Hepatocyte (in vitro differentiated cells): ENCODE measurements at regions not wholly inside any gene's neighbourhood (a gene's known extent, or its start where the extent isn't known, plus 50 kb on each side); places are given as distances from the start of the nearest gene placed in this dataset.
"Not testable (repeated sequence)": the region's sequence is repeated elsewhere in the genome, so short reads cannot be mapped to it uniquely, and the experiment has no call there.

Experiments
- DNase-seq: peaks from one replicate; pipeline ENCODE4 v3.0.0-alpha.2; 2016; ENCODE audit warnings: low spot score
- H2AFZ ChIP-seq: fragments of 200-600 bp; sonication (generic); 2 replicates; pipeline ENCODE4 v1.6.0; 2016; ENCODE audit warnings: antibody characterized with exemption, mild to moderate bottlenecking
- H3K27ac ChIP-seq: fragments of 200-600 bp; sonication (generic); 2 replicates; pipeline ENCODE4 v1.5.1; 2016; ENCODE audit warnings: mild to moderate bottlenecking
- H3K27me3 ChIP-seq: fragments of 200-600 bp; sonication (generic); 2 replicates; pipeline ENCODE4 v1.6.1; 2016
- H3K36me3 ChIP-seq: fragments of 200-600 bp; sonication (generic); replicated peaks from 2 replicates; pipeline ENCODE4 v1.5.1; 2016; ENCODE audit warnings: low read depth; ENCODE audit not compliant: insufficient read depth
- H3K4me1 ChIP-seq: fragments of 200-600 bp; sonication (generic); 2 replicates; pipeline ENCODE4 v1.5.1; 2016; ENCODE audit warnings: mild to moderate bottlenecking, moderate library complexity; ENCODE audit not compliant: insufficient read depth
- H3K4me2 ChIP-seq: fragments of 200-600 bp; sonication (generic); 2 replicates; pipeline ENCODE4 v1.6.0; 2016
- H3K4me3 ChIP-seq: fragments of 200-600 bp; sonication (generic); 2 replicates; pipeline ENCODE4 v1.5.1; 2016; ENCODE audit warnings: mild to moderate bottlenecking
- H3K79me2 ChIP-seq: fragments of 200-600 bp; sonication (generic); 2 replicates; pipeline ENCODE4 v1.6.0; 2017; ENCODE audit warnings: mild to moderate bottlenecking
- H3K9me2 ChIP-seq: fragments of 200-600 bp; sonication (generic); replicated peaks from 2 replicates; pipeline ENCODE4 v1.6.0; 2017; ENCODE audit warnings: mild to moderate bottlenecking; ENCODE audit not compliant: insufficient read depth
- H3K9me3 ChIP-seq: fragments of 200-600 bp; sonication (generic); 2 replicates; pipeline ENCODE4 v1.5.1; 2016; ENCODE audit warnings: low read depth, mild to moderate bottlenecking
- H4K20me1 ChIP-seq: fragments of 200-600 bp; sonication (generic); 2 replicates; pipeline ENCODE4 v1.6.0; 2016; ENCODE audit warnings: mild to moderate bottlenecking; ENCODE audit not compliant: insufficient read depth, poor library complexity, severe bottlenecking
- CTCF ChIP-seq: fragments of 200-600 bp; sonication (generic); IDR thresholded peaks from 2 replicates; pipeline ENCODE4 v1.5.1; 2016; ENCODE audit warnings: antibody characterized with exemption, mild to moderate bottlenecking; ENCODE audit not compliant: poor library complexity
- EZH2 ChIP-seq: fragments of 200-600 bp; sonication (generic); IDR thresholded peaks from 2 replicates; pipeline ENCODE4 v1.6.1; 2016; ENCODE audit warnings: antibody characterized with exemption, mild to moderate bottlenecking, borderline replicate concordance
- EZH2phosphoT487 ChIP-seq: fragments of 200-600 bp; sonication (generic); IDR thresholded peaks from one replicate; pipeline ENCODE4 v1.6.1; 2018; ENCODE audit warnings: antibody characterized with exemption, mild to moderate bottlenecking, low read depth, moderate library complexity; ENCODE audit not compliant: unreplicated experiment, severe bottlenecking
- WGBS: methylation state at CpG from one replicate; pipeline ENCODE4 v1.1.6; 2016; ENCODE audit warnings: low lambda C conversion rate; ENCODE audit errors: missing lambda C conversion rate; 5-methylcytosine and 5-hydroxymethylcytosine counted together

DNA sequence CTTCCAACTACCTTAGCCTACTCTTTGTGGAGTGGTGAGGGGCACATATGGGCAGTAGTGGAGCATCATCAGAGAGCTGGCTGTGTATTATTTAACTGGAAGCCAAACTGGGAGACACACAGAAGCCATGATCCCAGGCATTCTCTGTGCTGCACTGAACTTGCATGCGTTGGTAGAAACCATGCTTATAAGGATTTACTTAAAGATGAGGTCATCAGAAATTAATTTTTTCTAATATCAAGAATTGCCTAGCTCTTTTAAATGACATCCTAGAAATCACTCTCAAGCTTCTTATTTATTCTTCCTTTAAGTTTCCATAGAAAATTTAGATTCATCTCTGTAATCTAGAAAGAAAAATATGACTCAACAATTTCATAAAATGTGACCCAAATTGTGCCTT, 136.2 kb downstream of the KCNK1 start:
- Histone ChIP-seq H3K27ac (no peak overlapping the region), H2AFZ (no peak overlapping the region), H3K9me3 (no peaks in the 10 kb centered on the region), H3K4me1 (no peaks in the 10 kb centered on the region), H3K4me3 (no peak overlapping the region), H3K4me2 (no peak overlapping the region), H4K20me1 (no peaks in the 10 kb centered on the region), H3K36me3 (no peaks in the 10 kb centered on the region), H3K79me2 (no peaks in the 10 kb centered on the region), H3K27me3 (no peaks in the 10 kb centered on the region), H3K9me2 (no peaks in the 10 kb centered on the region)
- no peak for DNase-seq
- 100% methylated on average over 1 of the region's 1 CpG for WGBS
- TF ChIP-seq CTCF (no peak), EZH2 (no peak), EZH2phosphoT487 (no peak)

DNA sequence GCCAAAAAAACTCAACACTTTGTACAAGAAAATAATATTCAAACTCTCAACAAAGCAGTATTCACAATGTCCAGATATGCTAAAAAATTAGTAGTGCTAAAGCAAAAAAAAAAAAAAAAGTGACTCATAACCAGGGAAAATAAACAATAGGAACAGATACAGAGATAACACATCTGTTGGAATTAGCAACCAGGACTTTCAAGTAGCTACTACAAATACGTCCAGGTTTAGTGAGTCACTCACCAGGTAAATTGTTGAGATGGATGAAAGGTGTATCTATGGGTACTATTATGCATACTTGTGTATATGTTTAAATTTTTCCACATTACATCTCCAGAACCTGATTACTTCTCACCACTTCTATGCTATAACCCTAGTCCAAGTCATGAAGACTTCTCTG, 144.8 kb upstream of the SLC35F3 start:
- Histone ChIP-seq H3K4me1 (no peaks in the 10 kb centered on the region), H3K27ac (no peak overlapping the region), H4K20me1 (no peaks in the 10 kb centered on the region), H3K9me3 (no peaks in the 10 kb centered on the region), H3K9me2 (no peaks in the 10 kb centered on the region), H3K79me2 (no peaks in the 10 kb centered on the region), H3K4me3 (no peak overlapping the region), H3K27me3 (no peaks in the 10 kb centered on the region), H2AFZ (no peak overlapping the region), H3K4me2 (no peak overlapping the region), H3K36me3 (no peaks in the 10 kb centered on the region)
- WGBS: 42% methylated on average over 1 of the region's 1 CpG
- no peak for DNase-seq
- TF ChIP-seq EZH2: no peak

DNA sequence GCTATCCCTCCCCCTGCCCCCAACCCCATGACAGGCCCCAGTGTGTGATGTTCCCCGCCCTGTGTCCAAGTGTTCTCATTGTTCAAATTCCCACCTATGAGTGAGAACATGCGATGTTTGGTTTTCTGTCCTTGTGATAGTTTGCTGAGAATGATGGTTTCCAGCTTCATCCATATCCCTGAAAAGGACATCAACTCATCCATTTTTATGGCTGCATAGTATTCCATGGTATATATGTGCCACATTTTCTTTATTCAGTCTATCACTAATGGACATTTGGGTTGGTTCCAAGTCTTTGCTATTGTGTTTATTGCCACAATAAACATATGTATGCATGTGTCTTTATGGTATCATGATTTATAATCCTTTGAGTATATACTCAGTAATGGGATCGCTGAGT, 140.2 kb upstream of the SLC35F3 start:
- WGBS: 96% methylated on average over 3 of the region's 3 CpGs
- H3K36me3 ChIP-seq, H3K27me3 ChIP-seq, H3K9me3 ChIP-seq, H3K27ac ChIP-seq, H3K4me2 ChIP-seq, H4K20me1 ChIP-seq, H3K4me3 ChIP-seq, H2AFZ ChIP-seq, DNase-seq, H3K9me2 ChIP-seq, H3K79me2 ChIP-seq, H3K4me1 ChIP-seq: not testable (repeated sequence)

DNA sequence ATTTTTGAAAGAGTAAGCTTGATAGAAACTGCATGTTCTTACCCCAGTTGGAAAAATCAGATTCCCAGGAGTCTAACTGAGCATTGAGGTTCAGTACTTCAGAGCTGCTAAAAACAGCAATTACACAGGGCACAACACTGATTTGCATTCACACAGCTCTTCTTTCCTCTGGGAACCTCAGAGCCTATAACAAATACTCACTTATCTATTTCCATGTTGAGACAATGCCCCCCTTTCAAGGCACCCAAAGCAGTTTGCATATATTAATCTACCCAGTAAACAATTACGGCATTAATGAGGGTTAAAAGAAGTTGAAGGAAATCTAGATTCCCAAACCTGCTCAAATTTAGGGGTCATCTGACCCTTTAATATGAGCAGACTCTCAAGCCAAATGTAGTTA, 126.9 kb upstream of the SLC35F3 start:
- TF ChIP-seq EZH2phosphoT487 (no peak), CTCF (no peak), EZH2 (no peak)
- Histone ChIP-seq H3K4me1 (no peaks in the 10 kb centered on the region), H2AFZ (no peak overlapping the region), H3K27me3 (no peaks in the 10 kb centered on the region), H3K27ac (no peak overlapping the region), H3K4me2 (no peak overlapping the region), H3K79me2 (no peaks in the 10 kb centered on the region), H4K20me1 (no peaks in the 10 kb centered on the region), H3K4me3 (no peak overlapping the region), H3K9me3 (no peaks in the 10 kb centered on the region), H3K36me3 (no peaks in the 10 kb centered on the region), H3K9me2 (no peaks in the 10 kb centered on the region)
- DNase-seq: no peak
- WGBS: 91% methylated on average over 1 of the region's 1 CpG

DNA sequence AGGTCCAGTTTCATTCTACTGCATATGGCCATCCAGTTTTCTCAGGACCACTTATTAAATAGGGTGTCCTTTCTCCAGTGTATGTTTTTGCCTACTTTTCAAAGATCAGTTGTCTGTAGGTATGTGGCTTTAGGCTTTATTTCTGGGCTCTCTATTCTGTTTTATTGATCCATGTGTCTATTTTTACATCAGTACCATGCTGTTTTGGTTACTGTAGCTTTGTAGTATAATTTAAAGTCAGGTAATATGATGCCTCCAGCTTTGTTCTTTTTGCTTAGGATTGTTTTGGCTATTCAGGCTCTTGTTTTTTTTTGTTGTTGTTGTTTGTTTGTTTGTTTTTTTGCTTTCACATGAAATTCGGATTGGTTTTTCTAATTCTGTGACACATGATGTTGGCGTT, 124.4 kb upstream of the SLC35F3 start:
- Histone ChIP-seq H4K20me1 (no peaks in the 10 kb centered on the region), H3K79me2 (no peaks in the 10 kb centered on the region), H3K27me3 (no peaks in the 10 kb centered on the region), H3K36me3 (no peaks in the 10 kb centered on the region), H2AFZ (no peak overlapping the region), H3K9me3 (no peaks in the 10 kb centered on the region), H3K4me1 (no peaks in the 10 kb centered on the region), H3K27ac (no peak overlapping the region), H3K4me2 (no peak overlapping the region), H3K4me3 (no peak overlapping the region), H3K9me2 (no peaks in the 10 kb centered on the region)
- no peak for DNase-seq
- 92% methylated on average over 2 of the region's 2 CpGs for WGBS
- no peak for TF ChIP-seq EZH2
- no peak for TF ChIP-seq CTCF
- no peak for TF ChIP-seq EZH2phosphoT487
